ENCODE measurements at regions not wholly inside any gene's neighbourhood (a gene's known extent, or its start where the extent isn't known, plus 50 kb on each side); places are given as distances from the start of the nearest gene placed in this dataset.

DNA sequence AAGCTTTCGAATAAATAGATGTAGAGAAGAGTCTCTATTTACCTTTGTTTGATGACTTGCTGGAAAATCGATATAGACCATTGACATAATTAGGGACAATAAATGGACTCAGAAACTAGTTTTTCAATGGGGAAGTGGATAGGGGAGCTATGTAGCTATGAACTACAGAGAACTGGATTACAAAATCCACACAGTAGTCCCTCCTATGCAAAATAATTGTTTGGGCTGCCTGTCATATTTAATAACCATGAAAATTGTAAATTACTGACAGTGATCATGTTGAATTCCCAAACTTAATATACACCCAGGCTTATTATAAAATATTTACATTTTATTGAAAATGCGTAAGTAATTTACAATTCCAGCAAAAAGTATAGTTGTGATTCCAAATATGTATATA is 333.1 kb upstream of the FAM241A start:
- Mint-ChIP-seq H3K9me3 (ENCODE audit: unreplicated experiment) (peaks cover 7% of the 10 kb centered on the region), H3K27ac (ENCODE audit: unreplicated experiment) (no peak overlapping the region), H3K36me3 (ENCODE audit: low read depth, unreplicated experiment) (no peaks in the 10 kb centered on the region), H3K27me3 (ENCODE audit: unreplicated experiment) (peaks cover 1% of the 10 kb centered on the region), H3K4me3 (ENCODE audit: unreplicated experiment) (no peak overlapping the region), H3K4me1 (ENCODE audit: unreplicated experiment) (no peaks in the 10 kb centered on the region)
- TF ChIP-seq, protein P1, sequence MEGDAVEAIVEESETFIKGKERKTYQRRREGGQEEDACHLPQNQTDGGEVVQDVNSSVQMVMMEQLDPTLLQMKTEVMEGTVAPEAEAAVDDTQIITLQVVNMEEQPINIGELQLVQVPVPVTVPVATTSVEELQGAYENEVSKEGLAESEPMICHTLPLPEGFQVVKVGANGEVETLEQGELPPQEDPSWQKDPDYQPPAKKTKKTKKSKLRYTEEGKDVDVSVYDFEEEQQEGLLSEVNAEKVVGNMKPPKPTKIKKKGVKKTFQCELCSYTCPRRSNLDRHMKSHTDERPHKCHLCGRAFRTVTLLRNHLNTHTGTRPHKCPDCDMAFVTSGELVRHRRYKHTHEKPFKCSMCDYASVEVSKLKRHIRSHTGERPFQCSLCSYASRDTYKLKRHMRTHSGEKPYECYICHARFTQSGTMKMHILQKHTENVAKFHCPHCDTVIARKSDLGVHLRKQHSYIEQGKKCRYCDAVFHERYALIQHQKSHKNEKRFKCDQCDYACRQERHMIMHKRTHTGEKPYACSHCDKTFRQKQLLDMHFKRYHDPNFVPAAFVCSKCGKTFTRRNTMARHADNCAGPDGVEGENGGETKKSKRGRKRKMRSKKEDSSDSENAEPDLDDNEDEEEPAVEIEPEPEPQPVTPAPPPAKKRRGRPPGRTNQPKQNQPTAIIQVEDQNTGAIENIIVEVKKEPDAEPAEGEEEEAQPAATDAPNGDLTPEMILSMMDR (IDR thresholded peaks at IDR 0.05; ENCODE audit: unreplicated experiment) = no peak
- DNase-seq (ENCODE audit: low spot score) = no peak

DNA sequence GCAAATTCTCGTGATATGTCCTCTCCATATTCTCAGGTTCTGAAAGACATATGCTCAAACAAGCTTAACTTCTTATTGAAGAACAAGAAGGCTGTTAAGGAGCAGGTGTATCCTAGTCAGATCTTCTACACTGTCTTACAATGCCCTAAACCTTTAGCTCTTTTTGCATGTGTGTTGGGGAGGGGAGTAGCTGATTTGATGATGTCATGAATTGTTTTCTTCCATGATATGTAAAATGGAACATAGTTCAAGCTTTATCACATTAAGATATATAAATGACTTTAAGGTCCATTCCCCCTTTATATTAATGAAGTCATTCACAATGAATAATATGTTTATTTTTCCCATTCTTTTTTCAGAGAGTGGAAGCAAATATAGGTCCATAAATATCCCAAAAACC is 332.5 kb upstream of the FAM241A start:
- H3K27ac Mint-ChIP-seq (ENCODE audit: unreplicated experiment) = no peak overlapping the region
- no peaks in the 10 kb centered on the region for H3K4me1 Mint-ChIP-seq (ENCODE audit: unreplicated experiment)
- TF ChIP-seq, protein P1 (IDR thresholded peaks at IDR 0.05; ENCODE audit: unreplicated experiment) = no peak
- H3K9me3 Mint-ChIP-seq (ENCODE audit: unreplicated experiment) = peaks cover 7% of the 10 kb centered on the region
- peaks cover 1% of the 10 kb centered on the region for H3K27me3 Mint-ChIP-seq (ENCODE audit: unreplicated experiment)
- no peak for DNase-seq (ENCODE audit: low spot score)
- no peak overlapping the region for H3K4me3 Mint-ChIP-seq (ENCODE audit: unreplicated experiment)
- no peaks in the 10 kb centered on the region for H3K36me3 Mint-ChIP-seq (ENCODE audit: low read depth, unreplicated experiment)

DNA sequence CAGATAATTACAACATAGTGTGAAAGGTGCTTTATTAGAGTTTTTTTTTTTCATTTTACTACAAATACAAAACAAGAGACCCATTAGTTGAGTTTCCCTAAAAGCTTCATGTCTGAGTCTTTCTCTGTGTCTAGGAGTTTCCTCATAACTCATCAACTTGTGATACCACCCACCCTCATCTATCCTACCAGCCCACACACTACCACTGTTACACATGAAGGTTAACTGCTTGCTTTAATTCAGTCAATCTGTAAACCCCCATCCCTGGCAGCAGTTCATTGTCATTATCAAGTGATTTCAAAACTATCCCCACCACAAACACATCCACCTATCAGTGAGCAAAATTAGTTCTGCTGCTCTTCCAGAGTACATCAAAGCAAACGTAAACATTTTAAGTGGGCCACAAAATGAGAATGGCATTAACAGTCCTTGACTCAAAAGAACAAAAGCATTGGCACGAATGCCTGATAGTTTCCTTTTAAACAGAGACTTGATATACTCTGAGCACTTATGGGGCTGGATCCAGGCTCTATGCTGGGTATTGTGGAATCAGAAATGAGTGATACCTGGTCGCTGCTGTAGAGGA is 331.6 kb upstream of the FAM241A start:
- Mint-ChIP-seq H3K9me3 (ENCODE audit: unreplicated experiment) (peaks cover 7% of the 10 kb centered on the region), H3K27me3 (ENCODE audit: unreplicated experiment) (peaks cover 1% of the 10 kb centered on the region), H3K4me3 (ENCODE audit: unreplicated experiment) (no peak overlapping the region), H3K27ac (ENCODE audit: unreplicated experiment) (no peak overlapping the region), H3K36me3 (ENCODE audit: low read depth, unreplicated experiment) (no peaks in the 10 kb centered on the region), H3K4me1 (ENCODE audit: unreplicated experiment) (no peaks in the 10 kb centered on the region)
- TF ChIP-seq, protein P1 (IDR thresholded peaks at IDR 0.05; ENCODE audit: unreplicated experiment) = no peak
- DNase-seq (ENCODE audit: low spot score) = no peak

DNA sequence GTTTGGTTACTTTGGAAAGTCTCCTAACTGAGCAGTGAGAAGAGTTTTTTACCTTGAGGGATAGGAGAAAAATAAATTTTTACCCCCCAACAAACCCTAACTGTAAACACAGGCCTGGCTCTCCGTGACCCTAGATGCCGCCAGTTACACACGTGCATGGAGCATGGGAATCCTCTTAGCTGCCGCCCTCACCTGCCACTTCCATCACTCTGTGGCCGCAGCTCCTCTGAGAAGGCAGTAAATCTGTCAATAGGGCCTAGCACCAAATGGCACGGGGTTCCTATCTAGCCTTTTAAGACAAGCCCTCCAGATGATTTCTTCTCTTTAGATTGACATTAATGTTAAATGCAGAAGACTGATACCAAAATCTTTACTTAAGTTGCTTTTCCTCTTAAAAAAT is 330.3 kb upstream of the FAM241A start:
- Mint-ChIP-seq H3K27ac (ENCODE audit: unreplicated experiment) (no peak overlapping the region), H3K4me3 (ENCODE audit: unreplicated experiment) (no peak overlapping the region), H3K9me3 (ENCODE audit: unreplicated experiment) (peaks cover 7% of the 10 kb centered on the region), H3K36me3 (ENCODE audit: low read depth, unreplicated experiment) (no peaks in the 10 kb centered on the region), H3K27me3 (ENCODE audit: unreplicated experiment) (peaks cover 1% of the 10 kb centered on the region), H3K4me1 (ENCODE audit: unreplicated experiment) (no peaks in the 10 kb centered on the region)
- DNase-seq (ENCODE audit: low spot score) = no peak
- TF ChIP-seq, protein P1 (IDR thresholded peaks at IDR 0.05; ENCODE audit: unreplicated experiment) = no peak

DNA sequence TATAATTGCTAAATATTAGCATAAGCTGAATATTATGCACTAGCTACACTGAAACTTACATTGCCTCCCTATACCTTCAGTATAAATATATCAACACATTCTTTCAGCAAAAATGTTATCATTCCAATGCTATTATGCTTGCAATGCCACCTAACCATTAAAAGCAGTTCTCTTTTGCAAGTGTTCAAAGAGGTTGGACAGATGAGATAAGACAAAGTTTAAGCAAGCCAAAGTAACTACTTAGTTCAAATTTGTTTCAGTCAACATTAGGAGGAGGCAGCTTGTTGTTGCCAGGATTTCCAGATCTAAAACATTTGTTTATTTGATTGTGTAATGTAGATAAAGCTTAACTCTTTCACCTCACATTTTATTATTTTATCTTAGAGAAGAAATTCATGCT is 323.9 kb upstream of the FAM241A start:
- no peaks in the 10 kb centered on the region for H3K4me1 Mint-ChIP-seq (ENCODE audit: unreplicated experiment)
- peaks cover 1% of the 10 kb centered on the region for H3K27me3 Mint-ChIP-seq (ENCODE audit: unreplicated experiment)
- no peak for DNase-seq (ENCODE audit: low spot score)
- TF ChIP-seq, protein P1 (IDR thresholded peaks at IDR 0.05; ENCODE audit: unreplicated experiment) = no peak
- no peak overlapping the region for H3K27ac Mint-ChIP-seq (ENCODE audit: unreplicated experiment)
- H3K4me3 Mint-ChIP-seq (ENCODE audit: unreplicated experiment) = no peak overlapping the region
- peaks cover 7% of the 10 kb centered on the region for H3K9me3 Mint-ChIP-seq (ENCODE audit: unreplicated experiment)
- no peaks in the 10 kb centered on the region for H3K36me3 Mint-ChIP-seq (ENCODE audit: low read depth, unreplicated experiment)
